ENCODE measurements at regions not wholly inside any gene's neighbourhood (a gene's known extent, or its start where the extent isn't known, plus 50 kb on each side); places are given as distances from the start of the nearest gene placed in this dataset.

- TF ChIP-seq CTCF (conservative IDR thresholded peaks at IDR 0.05; ENCODE audit: low read depth, low read length), result no peak
- no peak for TF ChIP-seq EZH2 (IDR thresholded peaks at IDR 0.05; ENCODE audit: borderline replicate concordance, low read depth, low read length, poor library complexity, severe bottlenecking)
Observed at GRCh38 chr3:177495566-177495965, 298.3 kb upstream of the TBL1XR1 start.

Measured in A673 (cell line).